Left renal pelvis (tissue), 4 donors: ENCODE measurements at regions not wholly inside any gene's neighbourhood (a gene's known extent, or its start where the extent isn't known, plus 50 kb on each side); places are given as distances from the start of the nearest gene placed in this dataset.

Experiments used
- DNase-seq, 4 donors: peaks; one replicate each; pipeline ENCODE4 v3.0.0-alpha.2; 2013; ENCODE audit warnings: low read depth in 4 of 4, low spot score in 3 of 4

- no peak for DNase-seq
Observed at GRCh38 chr11:134830312-134830711, 418.3 kb upstream of the B3GAT1 start.

- no peak for DNase-seq
Observed at GRCh38 chr11:134823970-134824369, 411.9 kb upstream of the B3GAT1 start.

- no peak for DNase-seq
Observed at GRCh38 chr11:134822897-134823296, 410.9 kb upstream of the B3GAT1 start.

- DNase-seq, result no peak
Observed at GRCh38 chr11:134821422-134821821, 409.4 kb upstream of the B3GAT1 start.

- DNase-seq, result no peak
Observed at GRCh38 chr11:134819041-134819440, 407.0 kb upstream of the B3GAT1 start.

- DNase-seq, result no peak
Observed at GRCh38 chr11:134818516-134818915, 406.5 kb upstream of the B3GAT1 start.

- DNase-seq, result no peak
Observed at GRCh38 chr11:134815404-134815803, 403.4 kb upstream of the B3GAT1 start.

DNA sequence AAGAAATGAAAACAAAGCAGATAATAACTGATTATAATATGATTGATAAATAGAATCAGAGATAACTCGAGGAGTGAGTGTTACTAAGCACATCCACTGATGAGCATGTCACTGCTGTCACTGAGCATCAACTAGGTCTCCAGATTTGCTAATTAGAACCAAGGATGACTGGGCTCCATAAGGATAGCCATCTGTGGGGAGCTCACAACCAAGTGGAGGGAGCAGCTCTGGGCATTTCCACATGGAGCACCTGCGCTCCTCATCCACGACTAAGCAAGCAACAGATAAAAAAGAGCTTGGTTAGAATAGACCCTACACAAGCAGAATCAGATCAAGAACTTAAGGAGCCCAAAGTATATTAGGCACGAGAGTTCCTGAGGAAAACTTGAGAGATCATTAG, 396.0 kb upstream of the B3GAT1 start:
- DNase-seq, result no peak

DNA sequence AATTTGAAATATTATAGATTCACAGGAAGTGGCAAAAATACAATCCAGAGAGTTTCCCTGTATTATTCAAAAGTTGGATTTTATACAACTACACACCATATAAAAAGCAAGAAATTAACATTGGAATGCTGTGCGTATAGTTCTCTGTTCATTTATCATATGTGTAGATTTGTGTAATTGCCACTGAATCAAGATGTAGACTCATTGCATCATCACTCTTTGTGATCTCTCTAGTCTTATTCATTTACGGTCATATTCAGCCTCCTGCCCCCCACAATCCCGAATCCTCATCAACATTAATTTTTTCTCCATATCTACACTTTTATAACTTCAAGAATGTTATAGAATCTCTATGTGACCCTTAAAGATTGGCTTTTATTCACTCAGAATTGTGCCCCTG, 390.6 kb upstream of the B3GAT1 start:
- no peak for DNase-seq

DNA sequence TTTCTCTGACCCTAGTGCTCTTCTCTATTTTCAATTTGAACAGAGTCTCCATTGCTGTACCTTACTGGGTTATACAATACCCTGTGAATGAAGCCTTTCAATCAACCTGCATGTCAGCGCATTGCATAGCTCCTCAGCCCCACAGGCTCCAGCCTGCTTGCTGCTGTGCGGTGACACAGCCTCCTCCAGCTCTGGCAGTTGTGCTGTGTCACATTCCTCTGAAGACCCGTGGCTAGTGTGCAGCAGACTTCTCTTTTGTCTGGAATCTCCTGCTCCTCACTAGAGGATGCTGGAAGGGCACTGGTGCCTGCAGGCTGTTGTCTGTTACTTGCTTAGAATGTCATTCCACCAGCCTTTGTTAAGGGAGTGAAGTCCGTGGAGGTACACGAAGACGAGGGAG, 390.1 kb upstream of the B3GAT1 start:
- DNase-seq, result no peak

DNA sequence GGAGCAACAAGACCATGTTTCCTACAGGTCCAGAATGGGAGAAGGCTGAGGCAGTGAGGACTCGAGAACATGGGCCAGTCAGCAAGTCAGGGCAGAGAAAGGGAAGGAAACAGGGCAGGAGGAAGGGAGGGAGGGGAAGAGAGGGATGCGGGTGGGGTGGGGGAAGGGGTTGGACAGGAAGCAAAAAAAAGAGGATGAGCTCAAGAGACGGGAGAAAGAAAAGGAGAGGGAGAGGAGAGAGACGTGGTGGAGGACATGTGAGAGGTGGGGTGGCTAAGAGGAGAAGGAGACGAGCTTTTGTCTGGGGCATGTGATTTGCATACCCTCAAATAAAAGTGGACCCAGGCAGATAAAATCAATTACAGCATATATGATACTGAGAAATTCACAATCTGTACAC, 389.5 kb upstream of the B3GAT1 start:
- no peak for DNase-seq

DNA sequence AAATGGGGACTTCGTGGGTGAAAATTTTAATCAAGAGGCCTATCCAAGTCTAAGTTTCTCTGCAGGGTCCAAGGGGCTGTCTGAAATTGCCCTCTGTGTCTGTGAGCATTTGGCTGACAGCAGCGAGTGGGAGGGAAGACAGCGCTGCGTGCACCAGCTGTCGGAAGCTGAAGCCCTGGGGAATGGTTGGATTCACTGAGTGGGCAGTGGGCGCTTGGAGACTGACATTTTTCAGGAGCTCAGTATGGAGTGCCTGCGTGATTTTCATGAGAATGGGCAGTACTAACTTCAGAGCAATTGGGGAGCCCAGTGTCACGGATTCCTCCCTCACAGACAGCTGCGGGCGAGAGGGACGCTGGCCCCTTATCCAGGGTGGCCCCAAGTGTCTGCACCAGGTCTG, 388.8 kb upstream of the B3GAT1 start:
- no peak for DNase-seq

GRCh38 chr11:134800130-134800529, 388.1 kb upstream of the B3GAT1 start:
- no peak for DNase-seq

DNA sequence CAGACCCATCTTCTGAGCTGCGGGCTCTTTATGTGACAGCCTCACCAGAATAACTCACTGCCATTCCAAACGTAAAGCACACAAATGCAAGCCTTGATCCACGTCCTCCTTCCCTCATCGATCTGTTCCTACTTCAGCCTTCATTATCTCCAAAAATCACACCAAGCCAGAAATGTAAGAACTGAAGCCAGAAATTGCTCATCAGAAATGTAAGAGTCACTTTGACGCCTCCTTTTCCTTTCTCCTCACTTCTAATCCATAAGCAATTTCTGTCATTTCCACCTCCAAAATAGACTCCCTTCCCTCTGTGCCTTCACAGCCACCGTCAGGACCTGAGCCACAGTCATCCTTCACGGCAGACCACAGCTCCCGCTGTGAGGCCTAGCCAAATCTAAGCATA, 387.3 kb upstream of the B3GAT1 start:
- DNase-seq, result no peak

GRCh38 chr11:134797411-134798089, 385.5 kb upstream of the B3GAT1 start:
- DNase-seq, result no peak

DNA sequence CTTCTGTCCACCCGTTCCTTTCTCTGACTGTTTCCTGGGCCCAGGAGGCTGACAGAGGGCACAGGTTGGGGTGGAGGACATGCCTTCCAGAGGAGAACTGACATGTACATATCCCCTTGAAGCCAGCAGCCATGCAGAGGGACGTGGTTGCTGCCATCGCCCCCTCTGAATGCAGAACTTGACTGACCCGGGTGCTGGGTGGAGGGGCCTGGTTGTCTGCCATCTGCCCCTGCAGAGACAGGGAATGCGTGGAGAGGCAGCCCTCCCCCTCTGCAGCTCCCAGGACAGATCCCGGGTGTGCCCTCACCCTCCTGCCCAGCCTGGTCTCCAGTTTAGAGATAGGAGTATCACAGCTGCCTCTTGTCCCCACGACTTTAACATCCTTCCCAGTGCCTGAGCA, 383.0 kb upstream of the B3GAT1 start:
- DNase-seq, result no peak

DNA sequence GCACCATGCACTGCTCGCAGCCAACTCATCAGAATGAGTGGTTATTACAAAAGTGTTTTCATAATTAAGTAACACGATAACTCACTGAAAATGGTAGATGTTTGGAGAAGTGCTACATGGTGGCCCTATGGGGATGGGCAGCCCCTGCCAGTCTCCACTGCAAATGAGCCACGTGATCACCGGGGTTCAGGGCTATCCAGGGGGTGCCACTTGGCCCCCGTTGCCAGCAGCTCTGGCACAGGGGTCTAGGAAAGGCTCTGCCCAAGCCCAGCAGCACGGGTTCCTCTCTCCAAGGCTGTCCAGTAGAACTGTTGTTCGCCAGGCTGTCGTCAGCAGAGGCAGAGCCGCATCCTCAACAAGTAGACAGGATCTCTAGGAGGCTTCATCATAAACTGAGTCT, 382.1 kb upstream of the B3GAT1 start:
- DNase-seq, result no peak

DNA sequence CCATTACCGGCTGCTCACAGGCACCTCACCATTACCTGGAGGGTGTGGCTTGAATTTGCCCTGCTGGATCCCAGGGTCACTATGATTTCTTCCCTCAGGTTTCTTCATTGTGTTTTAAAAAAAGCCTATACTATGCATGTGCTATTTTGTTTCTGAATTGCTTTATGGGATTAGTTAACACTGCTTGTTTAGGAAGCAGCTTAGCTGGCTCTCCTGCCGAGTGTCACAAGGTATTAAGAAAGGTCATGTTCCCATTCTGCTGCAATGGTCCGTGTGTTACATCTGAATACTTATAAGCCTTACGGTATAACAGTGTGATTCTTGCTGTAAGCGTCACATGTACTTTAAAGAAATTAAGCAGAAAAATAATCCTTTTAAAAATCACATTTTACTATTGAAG, 380.6 kb upstream of the B3GAT1 start:
- DNase-seq, result no peak

DNA sequence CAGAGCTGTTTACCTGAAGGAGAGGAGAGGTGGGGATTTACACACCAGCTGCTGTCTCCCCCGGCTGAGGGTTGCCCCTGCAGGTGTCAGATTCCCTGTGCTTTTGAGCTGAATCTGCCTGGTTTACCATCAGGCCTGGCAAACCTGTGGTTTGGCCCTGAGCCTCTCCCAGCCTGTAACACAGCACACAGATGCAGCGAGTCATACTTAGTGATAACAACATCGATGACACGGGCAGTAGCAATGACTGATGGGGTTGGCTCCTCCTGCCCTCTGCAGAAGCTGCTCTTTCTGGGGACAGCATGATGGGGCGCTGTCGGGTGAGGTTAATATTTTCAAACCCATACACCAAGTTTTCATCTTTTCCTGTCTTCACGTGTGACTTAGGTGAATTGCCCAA, 380.0 kb upstream of the B3GAT1 start:
- no peak for DNase-seq

GRCh38 chr11:134791102-134791501, 379.1 kb upstream of the B3GAT1 start:
- DNase-seq, result no peak

- DNase-seq, result no peak
Observed at GRCh38 chr11:134789104-134789503, 377.1 kb upstream of the B3GAT1 start.

GRCh38 chr11:134786636-134787035, 374.6 kb upstream of the B3GAT1 start:
- no peak for DNase-seq

DNA sequence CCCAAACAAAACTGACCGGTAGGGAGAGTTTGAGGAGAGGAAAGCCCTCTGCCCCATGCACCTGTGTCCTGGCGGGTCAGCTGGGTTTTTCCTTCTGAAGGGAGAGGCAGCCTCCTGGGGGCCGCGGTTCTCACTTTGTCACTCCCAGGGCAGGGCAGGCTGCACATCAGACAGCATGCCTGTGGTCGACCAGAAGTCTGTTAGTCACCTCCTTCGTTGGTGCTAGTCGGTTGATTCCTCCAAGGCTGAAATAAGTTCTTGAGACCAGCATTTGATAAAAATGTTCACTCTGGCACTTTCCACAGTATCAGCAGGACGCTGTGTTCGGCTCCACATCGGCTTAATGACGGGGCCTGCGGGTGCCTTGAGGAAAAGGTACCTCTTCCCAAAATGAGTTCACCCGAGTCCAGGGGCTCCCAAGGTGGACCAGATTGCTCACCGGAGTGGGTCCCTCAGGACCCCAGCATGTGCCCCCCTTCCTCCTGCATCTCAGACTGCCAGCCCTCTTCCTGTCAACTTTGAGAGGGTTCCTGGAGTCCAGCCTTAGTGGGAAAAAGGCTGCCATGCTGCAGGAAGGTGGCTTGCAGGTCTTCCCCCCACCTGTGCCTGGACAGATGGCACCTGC, 373.7 kb upstream of the B3GAT1 start:
- DNase-seq, result no peak
